ENCODE measurements at regions not wholly inside any gene's neighbourhood (a gene's known extent, or its start where the extent isn't known, plus 50 kb on each side); places are given as distances from the start of the nearest gene placed in this dataset.

GRCh38 chr9:107430071-107430470 is 59.5 kb downstream of the KLF4 start:
- TF ChIP-seq EZH2 (IDR thresholded peaks at IDR 0.05; ENCODE audit: borderline replicate concordance, insufficient read depth, low read length, poor library complexity, severe bottlenecking): no peak
- no peak for TF ChIP-seq CTCF (IDR thresholded peaks at IDR 0.05; ENCODE audit: poor library complexity, severe bottlenecking)
- TF ChIP-seq POLR2AphosphoS5 (IDR thresholded peaks at IDR 0.05): no peak
- no peak for TF ChIP-seq EP300 (conservative IDR thresholded peaks at IDR 0.05; ENCODE audit: poor library complexity, severe bottlenecking)
- TF ChIP-seq MXI1 (conservative IDR thresholded peaks at IDR 0.05; ENCODE audit: poor library complexity, severe bottlenecking): no peak
